HG03342 (cell line): ENCODE measurements at regions not wholly inside any gene's neighbourhood (a gene's known extent, or its start where the extent isn't known, plus 50 kb on each side); places are given as distances from the start of the nearest gene placed in this dataset.

Experiments used
- ATAC-seq: cut with Tn5 transposase; IDR thresholded peaks from one replicate; pipeline ENCODE4 v1.9.1; 2021; ENCODE audit warnings: mild to moderate bottlenecking, moderate library complexity; ENCODE audit not compliant: unreplicated experiment

- no peak for ATAC-seq
These were observed 280.5 kb downstream of the RNF144B start for GRCh38 chr6:18667612-18668011.

GRCh38 chr6:18668994-18669393 lies 281.8 kb downstream of the RNF144B start:
- ATAC-seq = no peak

- ATAC-seq = no peak
These were observed 285.7 kb downstream of the RNF144B start for GRCh38 chr6:18672852-18673251.

GRCh38 chr6:18674346-18674745 lies 287.2 kb downstream of the RNF144B start:
- no peak for ATAC-seq

- ATAC-seq = no peak
These were observed 288.7 kb downstream of the RNF144B start for GRCh38 chr6:18675881-18676280.

- no peak for ATAC-seq
These were observed 289.4 kb downstream of the RNF144B start for GRCh38 chr6:18676548-18676947.

GRCh38 chr6:18680842-18681241 lies 293.7 kb downstream of the RNF144B start:
- no peak for ATAC-seq

- ATAC-seq = no peak
These were observed 294.8 kb downstream of the RNF144B start for GRCh38 chr6:18681832-18682503.

GRCh38 chr6:18684343-18684742 lies 297.2 kb downstream of the RNF144B start:
- ATAC-seq = no peak

GRCh38 chr6:18692929-18693685 lies 306.0 kb downstream of the RNF144B start:
- no peak for ATAC-seq

GRCh38 chr6:18693881-18694280 lies 306.7 kb downstream of the RNF144B start:
- no peak for ATAC-seq

GRCh38 chr6:18703546-18703945 lies 316.4 kb downstream of the RNF144B start:
- no peak for ATAC-seq

- ATAC-seq = no peak
These were observed 320.7 kb downstream of the RNF144B start for GRCh38 chr6:18707714-18708439.

- ATAC-seq = no peak
These were observed 325.4 kb downstream of the RNF144B start for GRCh38 chr6:18712595-18712994.

GRCh38 chr6:18720075-18720474 lies 332.9 kb downstream of the RNF144B start:
- ATAC-seq = no peak

- ATAC-seq = no peak
These were observed 336.9 kb downstream of the RNF144B start for GRCh38 chr6:18724056-18724455.

- ATAC-seq = no peak
These were observed 338.3 kb downstream of the RNF144B start for GRCh38 chr6:18725449-18725848.

- no peak for ATAC-seq
These were observed 346.9 kb downstream of the RNF144B start for GRCh38 chr6:18733921-18734550.

GRCh38 chr6:18741741-18742140 lies 354.6 kb downstream of the RNF144B start:
- no peak for ATAC-seq

GRCh38 chr6:18742406-18742805 lies 355.3 kb downstream of the RNF144B start:
- no peak for ATAC-seq

- ATAC-seq = no peak
These were observed 359.6 kb downstream of the RNF144B start for GRCh38 chr6:18746727-18747126.
